GM20000 (cell line): ENCODE measurements at regions not wholly inside any gene's neighbourhood (a gene's known extent, or its start where the extent isn't known, plus 50 kb on each side); places are given as distances from the start of the nearest gene placed in this dataset.

Source experiments
- DNase-seq: peaks from one replicate; pipeline ENCODE4 v3.0.0; 2012; ENCODE audit warnings: low spot score
- TF ChIP-seq, protein P1 (sequence below): IDR thresholded peaks from 2 replicates; pipeline ENCODE4 v1.5.1; 2012; ENCODE audit warnings: mild to moderate bottlenecking, control low read depth; ENCODE audit errors: extremely low read depth, missing control alignments

DNA sequence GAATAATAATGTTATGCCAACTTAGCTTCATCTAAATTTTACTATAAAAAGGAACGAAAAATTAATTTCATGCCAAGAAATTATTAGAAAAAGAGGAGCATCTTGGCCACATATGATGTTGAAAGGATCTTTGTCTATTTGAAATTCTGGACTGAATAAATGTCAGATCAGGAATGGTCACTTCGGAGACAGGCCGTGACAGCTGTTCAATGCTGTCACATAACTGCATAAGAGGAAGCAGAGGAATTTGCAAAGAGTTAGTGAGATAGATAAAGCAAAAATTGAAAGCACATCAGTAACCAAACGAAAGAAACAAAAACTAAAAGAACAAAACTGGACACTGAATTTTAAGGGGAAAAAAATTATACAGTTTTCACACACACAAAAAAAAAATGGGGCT lies 100.9 kb downstream of the GASK1B start:
- TF ChIP-seq, protein P1, sequence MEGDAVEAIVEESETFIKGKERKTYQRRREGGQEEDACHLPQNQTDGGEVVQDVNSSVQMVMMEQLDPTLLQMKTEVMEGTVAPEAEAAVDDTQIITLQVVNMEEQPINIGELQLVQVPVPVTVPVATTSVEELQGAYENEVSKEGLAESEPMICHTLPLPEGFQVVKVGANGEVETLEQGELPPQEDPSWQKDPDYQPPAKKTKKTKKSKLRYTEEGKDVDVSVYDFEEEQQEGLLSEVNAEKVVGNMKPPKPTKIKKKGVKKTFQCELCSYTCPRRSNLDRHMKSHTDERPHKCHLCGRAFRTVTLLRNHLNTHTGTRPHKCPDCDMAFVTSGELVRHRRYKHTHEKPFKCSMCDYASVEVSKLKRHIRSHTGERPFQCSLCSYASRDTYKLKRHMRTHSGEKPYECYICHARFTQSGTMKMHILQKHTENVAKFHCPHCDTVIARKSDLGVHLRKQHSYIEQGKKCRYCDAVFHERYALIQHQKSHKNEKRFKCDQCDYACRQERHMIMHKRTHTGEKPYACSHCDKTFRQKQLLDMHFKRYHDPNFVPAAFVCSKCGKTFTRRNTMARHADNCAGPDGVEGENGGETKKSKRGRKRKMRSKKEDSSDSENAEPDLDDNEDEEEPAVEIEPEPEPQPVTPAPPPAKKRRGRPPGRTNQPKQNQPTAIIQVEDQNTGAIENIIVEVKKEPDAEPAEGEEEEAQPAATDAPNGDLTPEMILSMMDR: no peak
- no peak for DNase-seq

DNA sequence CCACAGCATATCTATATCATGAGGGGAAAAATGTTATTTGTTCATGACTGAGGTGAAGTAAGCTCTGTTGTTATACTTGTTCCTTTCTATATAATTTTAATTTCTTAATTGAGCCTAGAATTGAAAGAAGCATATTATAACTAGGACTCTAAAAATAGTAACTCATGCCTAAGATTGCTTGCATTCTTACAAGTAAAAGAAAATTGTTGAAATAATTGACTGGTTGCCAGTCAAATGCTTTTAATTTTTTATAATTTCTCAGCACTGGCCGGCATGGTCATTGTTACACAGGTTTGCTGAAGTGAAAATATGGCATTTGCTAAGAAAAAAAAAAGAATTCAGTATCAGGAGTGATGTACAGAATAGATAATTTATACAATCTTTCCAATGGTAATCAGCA lies 104.8 kb downstream of the GASK1B start:
- TF ChIP-seq, protein P1: no peak
- no peak for DNase-seq

- TF ChIP-seq, protein P1: no peak
- DNase-seq: no peak
Measured at GRCh38 chr4:158067646-158068045, 105.2 kb downstream of the GASK1B start.

GRCh38 chr4:158065603-158066002 lies 107.2 kb downstream of the GASK1B start:
- TF ChIP-seq, protein P1: no peak
- DNase-seq: no peak

DNA sequence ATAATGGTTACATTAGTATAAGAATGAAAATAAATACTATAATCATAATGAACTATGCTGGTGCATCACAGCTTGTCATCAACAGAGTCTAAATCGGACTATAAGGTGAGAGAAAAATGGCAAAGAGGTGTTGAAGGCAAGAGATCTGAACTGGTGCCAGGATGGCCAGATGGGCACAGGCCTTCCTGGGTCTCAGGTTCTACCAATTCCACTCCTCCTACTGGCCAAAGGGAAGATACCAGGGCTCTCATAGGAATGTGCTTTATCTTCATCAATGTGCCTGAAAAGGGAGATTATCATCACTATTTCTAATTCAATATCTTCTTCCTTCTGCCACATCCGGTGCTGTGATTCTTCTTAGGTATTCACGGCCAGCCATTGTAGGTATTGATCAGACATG lies 107.6 kb downstream of the GASK1B start:
- DNase-seq: no peak
- TF ChIP-seq, protein P1: no peak

DNA sequence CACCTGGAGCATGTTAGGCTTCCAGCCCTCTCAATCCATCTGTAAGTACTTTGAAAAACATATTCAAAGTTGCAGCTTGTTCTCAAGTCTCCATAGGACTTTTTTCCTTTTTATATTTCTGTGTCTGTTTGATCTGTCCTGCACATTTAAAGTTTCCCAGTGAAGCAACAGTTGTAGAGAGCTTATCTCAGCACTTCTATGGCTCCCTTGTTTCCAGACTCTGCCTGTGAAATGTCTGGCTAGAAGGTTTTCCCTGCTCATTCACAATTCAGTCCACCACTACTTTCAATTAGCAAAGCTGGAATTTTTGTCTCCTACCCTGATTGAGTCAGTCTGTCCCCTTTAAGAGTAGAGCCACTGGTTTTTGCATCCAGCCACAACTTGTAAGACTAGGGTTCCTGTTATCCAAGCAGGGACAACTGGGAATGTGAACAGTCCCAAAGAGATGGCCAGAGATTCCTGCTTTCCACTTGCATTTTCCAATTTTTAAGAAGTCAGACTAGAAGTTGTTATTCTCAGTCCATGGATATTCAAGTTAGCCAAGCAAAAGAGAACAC lies 116.1 kb downstream of the GASK1B start:
- TF ChIP-seq, protein P1: no peak

GRCh38 chr4:158055668-158056067 lies 117.2 kb downstream of the GASK1B start:
- DNase-seq: no peak
- TF ChIP-seq, protein P1: no peak

More for the DNA sequence above, 116.1 kb downstream of the GASK1B start:
- DNase-seq: no peak
